HL-60 (cell line): ENCODE measurements at regions not wholly inside any gene's neighbourhood (a gene's known extent, or its start where the extent isn't known, plus 50 kb on each side); places are given as distances from the start of the nearest gene placed in this dataset.

Experiments
- GABPA ChIP-seq: IDR thresholded peaks from 2 replicates; pipeline ENCODE4 v1.6.1; 2012; ENCODE audit warnings: low read depth
- POLR2AphosphoS5 ChIP-seq: IDR thresholded peaks from 2 replicates; pipeline ENCODE4 v1.6.1; 2012; ENCODE audit warnings: low read depth
- SPI1 ChIP-seq: IDR thresholded peaks from 2 replicates; pipeline ENCODE4 v1.6.1; 2012; ENCODE audit warnings: low read depth, mild to moderate bottlenecking, borderline replicate concordance
- TF ChIP-seq, protein P1 (sequence below): IDR thresholded peaks from one replicate; pipeline ENCODE4 v1.5.1; 2011; ENCODE audit warnings: low read length, control low read depth, inconsistent platforms; ENCODE audit not compliant: insufficient read depth
- TF ChIP-seq, protein P2 (sequence below): IDR thresholded peaks from 2 replicates; pipeline ENCODE4 v1.6.1; 2012; ENCODE audit warnings: low read depth; ENCODE audit not compliant: insufficient replicate concordance

DNA sequence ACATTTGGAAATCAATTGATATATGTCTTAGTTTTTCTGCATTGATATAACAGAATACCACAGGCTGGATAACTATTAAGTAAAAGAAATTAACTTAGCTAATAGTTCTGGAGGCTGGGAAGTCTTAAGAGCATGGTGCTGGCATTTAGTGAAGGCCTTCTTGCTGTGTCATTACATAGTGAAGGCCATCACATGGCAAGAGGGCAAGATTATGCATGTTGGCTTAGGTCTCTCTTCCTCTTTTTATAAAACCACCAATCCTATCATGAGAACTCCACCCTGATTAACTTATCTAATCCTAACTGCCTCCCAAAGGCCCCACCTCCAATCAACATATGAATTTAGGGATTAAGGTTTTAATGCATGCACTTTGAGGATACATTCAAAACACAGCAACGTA, 225.5 kb upstream of the VRK2 start:
- TF ChIP-seq POLR2AphosphoS5 (no peak), GABPA (no peak), SPI1 (no peak)
- TF ChIP-seq, protein P1, sequence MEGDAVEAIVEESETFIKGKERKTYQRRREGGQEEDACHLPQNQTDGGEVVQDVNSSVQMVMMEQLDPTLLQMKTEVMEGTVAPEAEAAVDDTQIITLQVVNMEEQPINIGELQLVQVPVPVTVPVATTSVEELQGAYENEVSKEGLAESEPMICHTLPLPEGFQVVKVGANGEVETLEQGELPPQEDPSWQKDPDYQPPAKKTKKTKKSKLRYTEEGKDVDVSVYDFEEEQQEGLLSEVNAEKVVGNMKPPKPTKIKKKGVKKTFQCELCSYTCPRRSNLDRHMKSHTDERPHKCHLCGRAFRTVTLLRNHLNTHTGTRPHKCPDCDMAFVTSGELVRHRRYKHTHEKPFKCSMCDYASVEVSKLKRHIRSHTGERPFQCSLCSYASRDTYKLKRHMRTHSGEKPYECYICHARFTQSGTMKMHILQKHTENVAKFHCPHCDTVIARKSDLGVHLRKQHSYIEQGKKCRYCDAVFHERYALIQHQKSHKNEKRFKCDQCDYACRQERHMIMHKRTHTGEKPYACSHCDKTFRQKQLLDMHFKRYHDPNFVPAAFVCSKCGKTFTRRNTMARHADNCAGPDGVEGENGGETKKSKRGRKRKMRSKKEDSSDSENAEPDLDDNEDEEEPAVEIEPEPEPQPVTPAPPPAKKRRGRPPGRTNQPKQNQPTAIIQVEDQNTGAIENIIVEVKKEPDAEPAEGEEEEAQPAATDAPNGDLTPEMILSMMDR = no peak
- TF ChIP-seq, protein P2, sequence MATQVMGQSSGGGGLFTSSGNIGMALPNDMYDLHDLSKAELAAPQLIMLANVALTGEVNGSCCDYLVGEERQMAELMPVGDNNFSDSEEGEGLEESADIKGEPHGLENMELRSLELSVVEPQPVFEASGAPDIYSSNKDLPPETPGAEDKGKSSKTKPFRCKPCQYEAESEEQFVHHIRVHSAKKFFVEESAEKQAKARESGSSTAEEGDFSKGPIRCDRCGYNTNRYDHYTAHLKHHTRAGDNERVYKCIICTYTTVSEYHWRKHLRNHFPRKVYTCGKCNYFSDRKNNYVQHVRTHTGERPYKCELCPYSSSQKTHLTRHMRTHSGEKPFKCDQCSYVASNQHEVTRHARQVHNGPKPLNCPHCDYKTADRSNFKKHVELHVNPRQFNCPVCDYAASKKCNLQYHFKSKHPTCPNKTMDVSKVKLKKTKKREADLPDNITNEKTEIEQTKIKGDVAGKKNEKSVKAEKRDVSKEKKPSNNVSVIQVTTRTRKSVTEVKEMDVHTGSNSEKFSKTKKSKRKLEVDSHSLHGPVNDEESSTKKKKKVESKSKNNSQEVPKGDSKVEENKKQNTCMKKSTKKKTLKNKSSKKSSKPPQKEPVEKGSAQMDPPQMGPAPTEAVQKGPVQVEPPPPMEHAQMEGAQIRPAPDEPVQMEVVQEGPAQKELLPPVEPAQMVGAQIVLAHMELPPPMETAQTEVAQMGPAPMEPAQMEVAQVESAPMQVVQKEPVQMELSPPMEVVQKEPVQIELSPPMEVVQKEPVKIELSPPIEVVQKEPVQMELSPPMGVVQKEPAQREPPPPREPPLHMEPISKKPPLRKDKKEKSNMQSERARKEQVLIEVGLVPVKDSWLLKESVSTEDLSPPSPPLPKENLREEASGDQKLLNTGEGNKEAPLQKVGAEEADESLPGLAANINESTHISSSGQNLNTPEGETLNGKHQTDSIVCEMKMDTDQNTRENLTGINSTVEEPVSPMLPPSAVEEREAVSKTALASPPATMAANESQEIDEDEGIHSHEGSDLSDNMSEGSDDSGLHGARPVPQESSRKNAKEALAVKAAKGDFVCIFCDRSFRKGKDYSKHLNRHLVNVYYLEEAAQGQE = no peak
